ENCODE measurements at regions not wholly inside any gene's neighbourhood (a gene's known extent, or its start where the extent isn't known, plus 50 kb on each side); places are given as distances from the start of the nearest gene placed in this dataset.

DNA sequence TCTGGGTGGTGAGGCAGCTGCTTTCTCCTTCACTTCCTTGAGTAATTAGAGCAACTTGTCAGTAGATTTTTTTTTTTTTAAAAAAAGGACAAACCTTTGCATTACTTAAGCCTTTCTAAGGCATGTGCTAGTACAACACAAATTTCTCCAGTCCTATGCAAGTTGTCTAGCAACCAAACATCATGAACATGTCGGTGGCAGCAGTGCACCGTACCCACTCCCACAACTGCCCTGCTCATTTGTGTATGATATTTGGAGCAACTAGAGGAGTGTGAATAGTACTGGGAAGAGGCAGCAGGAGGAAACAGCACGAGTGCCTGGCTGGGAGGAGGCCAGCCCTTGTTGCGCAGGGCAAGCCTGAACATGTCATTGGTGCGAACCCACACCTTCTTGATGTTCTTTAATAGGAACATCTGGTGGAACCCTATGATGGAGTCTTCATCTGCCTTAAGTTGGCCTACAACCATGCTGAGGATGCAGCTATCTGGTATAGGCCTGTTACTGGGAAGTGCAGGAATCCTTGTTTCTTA is 238.3 kb downstream of the TDRD15 start:
- TF ChIP-seq, protein P1, sequence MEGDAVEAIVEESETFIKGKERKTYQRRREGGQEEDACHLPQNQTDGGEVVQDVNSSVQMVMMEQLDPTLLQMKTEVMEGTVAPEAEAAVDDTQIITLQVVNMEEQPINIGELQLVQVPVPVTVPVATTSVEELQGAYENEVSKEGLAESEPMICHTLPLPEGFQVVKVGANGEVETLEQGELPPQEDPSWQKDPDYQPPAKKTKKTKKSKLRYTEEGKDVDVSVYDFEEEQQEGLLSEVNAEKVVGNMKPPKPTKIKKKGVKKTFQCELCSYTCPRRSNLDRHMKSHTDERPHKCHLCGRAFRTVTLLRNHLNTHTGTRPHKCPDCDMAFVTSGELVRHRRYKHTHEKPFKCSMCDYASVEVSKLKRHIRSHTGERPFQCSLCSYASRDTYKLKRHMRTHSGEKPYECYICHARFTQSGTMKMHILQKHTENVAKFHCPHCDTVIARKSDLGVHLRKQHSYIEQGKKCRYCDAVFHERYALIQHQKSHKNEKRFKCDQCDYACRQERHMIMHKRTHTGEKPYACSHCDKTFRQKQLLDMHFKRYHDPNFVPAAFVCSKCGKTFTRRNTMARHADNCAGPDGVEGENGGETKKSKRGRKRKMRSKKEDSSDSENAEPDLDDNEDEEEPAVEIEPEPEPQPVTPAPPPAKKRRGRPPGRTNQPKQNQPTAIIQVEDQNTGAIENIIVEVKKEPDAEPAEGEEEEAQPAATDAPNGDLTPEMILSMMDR (IDR thresholded peaks at IDR 0.05; ENCODE audit: borderline replicate concordance, extremely low read depth, low read length, poor library complexity, severe bottlenecking): no peak
- no peak for TF ChIP-seq EZH2 (IDR thresholded peaks at IDR 0.05; ENCODE audit: borderline replicate concordance, low read depth, low read length, severe bottlenecking)

All from DND-41 (cell line).